GM21723 (cell line): ENCODE measurements at regions not wholly inside any gene's neighbourhood (a gene's known extent, or its start where the extent isn't known, plus 50 kb on each side); places are given as distances from the start of the nearest gene placed in this dataset.
"Not testable (repeated sequence)": the region's sequence is repeated elsewhere in the genome, so short reads cannot be mapped to it uniquely, and the experiment has no call there.

Experiments used
- ATAC-seq: cut with Tn5 transposase; IDR thresholded peaks from one replicate; pipeline ENCODE4 v1.9.1; 2021; ENCODE audit warnings: mild to moderate bottlenecking, moderate library complexity; ENCODE audit not compliant: unreplicated experiment

GRCh38 chr11:67779189-67779875 is 104.9 kb upstream of the ALDH3B2 start:
- ATAC-seq, result not testable (repeated sequence)

- no peak for ATAC-seq
These were observed 102.6 kb upstream of the ALDH3B2 start for GRCh38 chr11:67776852-67777520.

- not testable (repeated sequence) for ATAC-seq
These were observed 99.8 kb upstream of the ALDH3B2 start for GRCh38 chr11:67774175-67774574.

GRCh38 chr11:67768001-67768730 is 93.7 kb upstream of the ALDH3B2 start:
- ATAC-seq, result not testable (repeated sequence)

GRCh38 chr11:67761211-67761610 is 86.8 kb upstream of the ALDH3B2 start:
- ATAC-seq, result not testable (repeated sequence)

- not testable (repeated sequence) for ATAC-seq
These were observed 84.9 kb upstream of the ALDH3B2 start for GRCh38 chr11:67759321-67759720.

- ATAC-seq, result not testable (repeated sequence)
These were observed 84.0 kb upstream of the ALDH3B2 start for GRCh38 chr11:67758467-67758866.

GRCh38 chr11:67758009-67758408 is 83.6 kb upstream of the ALDH3B2 start:
- not testable (repeated sequence) for ATAC-seq

GRCh38 chr11:67753820-67754219 is 79.4 kb upstream of the ALDH3B2 start:
- ATAC-seq, result not testable (repeated sequence)

GRCh38 chr11:67745181-67745726 is 70.8 kb upstream of the ALDH3B2 start:
- no peak for ATAC-seq

- not testable (repeated sequence) for ATAC-seq
These were observed 69.8 kb upstream of the ALDH3B2 start for GRCh38 chr11:67744231-67744630.

GRCh38 chr11:67738231-67738630 is 63.8 kb upstream of the ALDH3B2 start:
- not testable (repeated sequence) for ATAC-seq

- ATAC-seq, result not testable (repeated sequence)
These were observed 63.2 kb upstream of the ALDH3B2 start for GRCh38 chr11:67737562-67738080.

GRCh38 chr11:67732045-67732787 is 57.8 kb upstream of the ALDH3B2 start:
- no peak for ATAC-seq

GRCh38 chr11:67731583-67731982 is 57.2 kb upstream of the ALDH3B2 start:
- no peak for ATAC-seq

GRCh38 chr11:67728163-67728571 is 53.7 kb upstream of the ALDH3B2 start:
- not testable (repeated sequence) for ATAC-seq

GRCh38 chr11:67727066-67728040 is 52.9 kb upstream of the ALDH3B2 start:
- not testable (repeated sequence) for ATAC-seq
